ENCODE measurements at regions not wholly inside any gene's neighbourhood (a gene's known extent, or its start where the extent isn't known, plus 50 kb on each side); places are given as distances from the start of the nearest gene placed in this dataset.

GRCh38 chr6:150755524-150755923 is 110.0 kb upstream of the MTHFD1L start:
- TF ChIP-seq POLR2A (IDR thresholded peaks at IDR 0.05): no peak
- no peak for TF ChIP-seq CTCF (IDR thresholded peaks at IDR 0.05)

Data from testis (tissue), 2 donors.